ENCODE measurements at regions not wholly inside any gene's neighbourhood (a gene's known extent, or its start where the extent isn't known, plus 50 kb on each side); places are given as distances from the start of the nearest gene placed in this dataset.

DNA sequence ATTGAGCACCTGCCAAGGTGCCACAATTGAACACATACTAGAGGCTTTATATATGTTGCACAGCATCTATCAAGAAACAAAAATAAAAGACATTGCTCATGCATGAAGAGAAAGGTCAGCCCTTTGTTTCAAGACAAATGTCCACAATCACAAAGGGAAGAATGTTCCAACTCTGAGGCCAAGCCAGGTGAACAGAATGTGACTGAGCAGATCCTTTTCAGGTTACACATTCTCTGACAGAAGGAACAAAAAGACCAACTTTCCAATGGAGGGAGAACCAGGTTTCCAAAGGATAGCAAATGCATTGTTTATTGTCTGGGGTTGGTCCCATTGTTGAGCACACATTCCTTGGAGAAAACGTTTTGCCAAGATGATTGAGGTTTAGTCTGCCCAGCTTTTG lies 50.2 kb upstream of the FAM174B start:
- H3K9me3 ChIP-seq: no peaks in the 10 kb centered on the region; the same call in 1 of the 2 replicates
- no peak overlapping the region for H3K4me3 ChIP-seq (ENCODE audit: low read depth, low read length)
- H3K36me3 ChIP-seq: no peaks in the 10 kb centered on the region
- no peak for DNase-seq
- TF ChIP-seq, protein P1, sequence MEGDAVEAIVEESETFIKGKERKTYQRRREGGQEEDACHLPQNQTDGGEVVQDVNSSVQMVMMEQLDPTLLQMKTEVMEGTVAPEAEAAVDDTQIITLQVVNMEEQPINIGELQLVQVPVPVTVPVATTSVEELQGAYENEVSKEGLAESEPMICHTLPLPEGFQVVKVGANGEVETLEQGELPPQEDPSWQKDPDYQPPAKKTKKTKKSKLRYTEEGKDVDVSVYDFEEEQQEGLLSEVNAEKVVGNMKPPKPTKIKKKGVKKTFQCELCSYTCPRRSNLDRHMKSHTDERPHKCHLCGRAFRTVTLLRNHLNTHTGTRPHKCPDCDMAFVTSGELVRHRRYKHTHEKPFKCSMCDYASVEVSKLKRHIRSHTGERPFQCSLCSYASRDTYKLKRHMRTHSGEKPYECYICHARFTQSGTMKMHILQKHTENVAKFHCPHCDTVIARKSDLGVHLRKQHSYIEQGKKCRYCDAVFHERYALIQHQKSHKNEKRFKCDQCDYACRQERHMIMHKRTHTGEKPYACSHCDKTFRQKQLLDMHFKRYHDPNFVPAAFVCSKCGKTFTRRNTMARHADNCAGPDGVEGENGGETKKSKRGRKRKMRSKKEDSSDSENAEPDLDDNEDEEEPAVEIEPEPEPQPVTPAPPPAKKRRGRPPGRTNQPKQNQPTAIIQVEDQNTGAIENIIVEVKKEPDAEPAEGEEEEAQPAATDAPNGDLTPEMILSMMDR (IDR thresholded peaks at IDR 0.05; ENCODE audit: low read depth, low read length): no peak
- no peaks in the 10 kb centered on the region for H3K27me3 ChIP-seq
- H3K4me1 ChIP-seq: peaks cover 18% of the 10 kb centered on the region

DNA sequence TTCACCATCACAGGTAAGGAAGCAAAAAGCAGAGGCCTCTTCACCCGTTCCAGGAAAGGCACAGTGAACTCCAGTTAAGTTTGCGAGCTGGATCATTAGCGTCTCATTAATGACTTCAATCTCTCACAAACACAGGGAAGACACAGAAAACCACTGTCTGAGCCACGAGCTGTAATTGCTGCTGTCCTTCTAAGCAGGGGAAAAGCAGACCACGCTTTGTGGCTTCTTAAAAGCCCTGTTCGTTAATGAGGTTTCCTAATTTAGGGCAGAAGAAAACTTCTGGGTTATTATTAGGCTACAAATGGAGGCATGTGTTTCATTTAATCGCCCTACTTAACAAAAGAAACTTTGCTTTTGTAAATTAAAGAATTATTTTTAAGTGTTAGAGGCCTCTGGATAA lies 50.6 kb upstream of the FAM174B start:
- Histone ChIP-seq H3K36me3 (no peaks in the 10 kb centered on the region), H3K27me3 (no peaks in the 10 kb centered on the region), H3K4me1 (peaks cover 18% of the 10 kb centered on the region), H3K9me3 (no peaks in the 10 kb centered on the region; the same call in 1 of the 2 replicates), H3K4me3 (ENCODE audit: low read depth, low read length) (no peak overlapping the region)
- no peak for DNase-seq
- TF ChIP-seq, protein P1 (IDR thresholded peaks at IDR 0.05; ENCODE audit: low read depth, low read length): no peak

DNA sequence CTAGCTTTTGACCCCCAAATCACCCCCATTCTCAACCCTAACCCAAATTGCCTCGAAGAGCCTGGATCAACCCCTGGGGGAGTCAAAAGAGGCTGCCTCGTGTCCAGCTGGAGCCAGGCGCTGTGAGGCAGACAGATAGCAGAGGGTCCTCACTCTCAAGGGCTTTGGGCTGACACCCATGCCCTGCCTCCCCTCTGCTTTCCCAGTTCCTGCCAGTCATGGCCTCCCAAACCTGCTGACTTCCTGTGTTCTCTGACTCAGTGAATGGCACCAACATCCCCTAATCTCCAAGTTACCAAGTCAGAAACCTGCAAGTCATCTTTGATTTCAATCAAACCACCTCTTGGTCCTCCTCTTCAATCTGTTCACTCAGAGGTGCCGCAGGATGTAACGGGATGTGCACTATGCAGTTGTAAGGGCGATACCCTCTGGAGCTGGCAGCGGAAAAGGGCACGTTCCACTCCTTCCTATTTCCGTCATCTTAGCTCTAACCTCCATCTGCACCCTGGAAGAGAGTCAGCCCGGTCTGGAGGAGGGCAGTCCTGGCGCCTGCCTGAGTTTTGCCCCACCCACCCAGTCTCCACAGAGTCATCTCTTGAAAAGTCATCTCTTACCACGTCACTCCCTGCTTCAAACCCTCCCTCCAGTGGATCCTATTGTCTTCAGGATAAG lies 52.4 kb upstream of the FAM174B start:
- H3K9me3 ChIP-seq: no peaks in the 10 kb centered on the region; the same call in 1 of the 2 replicates
- H3K36me3 ChIP-seq: no peaks in the 10 kb centered on the region
- TF ChIP-seq, protein P1 (IDR thresholded peaks at IDR 0.05; ENCODE audit: low read depth, low read length): no peak
- H3K4me1 ChIP-seq: peaks cover 18% of the 10 kb centered on the region
- H3K27me3 ChIP-seq: no peaks in the 10 kb centered on the region
- DNase-seq: no peak
- H3K4me3 ChIP-seq (ENCODE audit: low read depth, low read length): no peak overlapping the region

DNA sequence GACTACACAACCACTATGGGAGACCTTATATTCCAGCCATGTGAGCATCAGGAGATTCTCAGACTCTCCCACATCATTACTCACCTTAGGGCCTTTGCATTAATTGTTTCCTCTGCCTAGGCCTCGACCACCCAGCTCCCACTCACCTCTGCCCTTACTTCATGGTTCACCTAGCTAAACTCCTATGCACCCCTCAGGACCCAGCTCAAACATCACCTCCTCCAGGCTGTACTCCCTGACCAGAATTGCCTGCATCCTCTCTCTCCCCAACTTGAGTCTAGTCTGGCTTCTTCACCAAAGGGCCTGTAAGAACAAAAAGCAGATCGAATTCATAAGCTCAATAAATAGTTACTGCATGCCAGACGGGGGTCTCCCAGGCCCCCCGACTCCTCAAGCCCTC lies 53.1 kb upstream of the FAM174B start:
- H3K4me3 ChIP-seq (ENCODE audit: low read depth, low read length): no peak overlapping the region
- H3K9me3 ChIP-seq: no peaks in the 10 kb centered on the region; the same call in 1 of the 2 replicates
- TF ChIP-seq, protein P1 (IDR thresholded peaks at IDR 0.05; ENCODE audit: low read depth, low read length): no peak
- no peaks in the 10 kb centered on the region for H3K36me3 ChIP-seq
- peaks cover 18% of the 10 kb centered on the region for H3K4me1 ChIP-seq
- H3K27me3 ChIP-seq: no peaks in the 10 kb centered on the region
- DNase-seq: no peak

DNA sequence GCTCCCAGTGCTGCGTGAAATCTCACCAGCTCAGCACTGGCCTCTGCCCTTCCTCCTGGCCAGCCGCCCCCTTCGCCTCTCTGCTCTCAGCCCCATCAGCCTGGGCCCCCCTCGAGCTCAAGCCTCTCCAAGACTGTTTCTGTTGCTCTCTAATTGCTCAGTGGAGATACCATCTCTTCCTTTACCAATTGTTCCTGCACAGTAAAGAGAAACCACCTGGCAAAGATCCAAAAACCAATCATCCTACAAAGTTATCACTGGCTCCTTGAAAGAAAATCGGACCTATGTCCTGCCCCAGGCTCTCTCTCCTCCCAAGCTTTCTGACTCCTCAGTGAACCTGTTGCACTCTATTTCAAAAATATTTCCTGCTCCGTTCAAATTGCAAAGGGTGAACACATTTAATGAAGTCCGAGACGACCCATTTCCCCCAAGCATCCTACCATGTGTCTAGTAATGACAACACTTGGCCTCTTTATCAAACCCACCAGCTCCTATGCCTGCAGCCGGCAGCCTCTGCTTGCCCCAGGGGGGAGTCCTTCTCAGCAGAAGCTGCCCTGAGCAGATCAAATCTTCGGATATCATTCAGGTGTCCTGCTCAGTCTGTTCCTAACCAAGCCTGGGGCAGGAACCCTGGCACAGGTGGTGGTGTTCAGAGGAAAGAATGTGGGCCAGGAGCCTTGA lies 53.7 kb upstream of the FAM174B start:
- TF ChIP-seq, protein P1 (IDR thresholded peaks at IDR 0.05; ENCODE audit: low read depth, low read length): no peak
- H3K27me3 ChIP-seq: no peaks in the 10 kb centered on the region

DNA sequence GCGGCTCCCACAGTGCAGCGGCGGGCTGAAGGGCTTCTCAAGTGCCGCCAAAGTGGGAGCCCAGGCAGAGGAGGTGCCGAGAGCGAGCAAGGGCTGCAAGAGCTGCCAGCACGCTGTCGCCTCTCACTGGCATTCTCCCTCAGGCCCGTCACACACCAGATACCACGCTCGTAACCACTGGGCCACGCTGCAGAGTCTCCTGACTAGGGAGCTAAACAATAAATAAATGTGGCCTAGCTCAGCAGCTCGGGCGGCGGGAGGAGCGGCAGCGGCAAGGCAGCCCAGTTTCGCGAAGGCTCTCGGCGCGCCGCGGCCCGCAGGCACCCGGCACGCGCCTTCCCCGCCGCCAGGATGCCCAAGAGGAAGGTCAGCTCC lies 55.9 kb upstream of the FAM174B start:
- Histone ChIP-seq H3K4me1 (peaks cover 18% of the 10 kb centered on the region), H3K9me3 (no peaks in the 10 kb centered on the region; the same call in 1 of the 2 replicates), H3K27me3 (no peaks in the 10 kb centered on the region), H3K36me3 (no peaks in the 10 kb centered on the region), H3K4me3 (ENCODE audit: low read depth, low read length) (no peak overlapping the region)
- DNase-seq: no peak
- TF ChIP-seq, protein P1 (IDR thresholded peaks at IDR 0.05; ENCODE audit: low read depth, low read length): no peak

More for the DNA sequence above, 53.7 kb upstream of the FAM174B start:
- Histone ChIP-seq H3K36me3 (no peaks in the 10 kb centered on the region), H3K4me1 (peaks cover 18% of the 10 kb centered on the region), H3K4me3 (ENCODE audit: low read depth, low read length) (no peak overlapping the region), H3K9me3 (no peaks in the 10 kb centered on the region; the same call in 1 of the 2 replicates)
- peak; percentile 62 for DNase-seq

All from BE2C (cell line).